Amniotic epithelial cell (primary cell): ENCODE measurements at regions not wholly inside any gene's neighbourhood (a gene's known extent, or its start where the extent isn't known, plus 50 kb on each side); places are given as distances from the start of the nearest gene placed in this dataset.
"Not testable (repeated sequence)": the region's sequence is repeated elsewhere in the genome, so short reads cannot be mapped to it uniquely, and the experiment has no call there.

Source experiments
- DNase-seq: peaks from one replicate; pipeline ENCODE4 v3.0.0-alpha.2; 2010; ENCODE audit warnings: low read depth

- no peak for DNase-seq
Measured at GRCh38 chr4:188287169-188287894, 148.1 kb downstream of the TRIML1 start.

- no peak for DNase-seq
Measured at GRCh38 chr4:188289531-188290125, 150.4 kb downstream of the TRIML1 start.

- no peak for DNase-seq
Measured at GRCh38 chr4:188295899-188296298, 156.7 kb downstream of the TRIML1 start.

GRCh38 chr4:188296331-188296730 is 157.1 kb downstream of the TRIML1 start:
- no peak for DNase-seq

- no peak for DNase-seq
Measured at GRCh38 chr4:188297873-188298272, 158.6 kb downstream of the TRIML1 start.

- DNase-seq = no peak
Measured at GRCh38 chr4:188299161-188299560, 159.9 kb downstream of the TRIML1 start.

GRCh38 chr4:188300385-188300784 is 161.1 kb downstream of the TRIML1 start:
- no peak for DNase-seq

GRCh38 chr4:188305690-188306089 is 166.4 kb downstream of the TRIML1 start:
- DNase-seq = no peak

GRCh38 chr4:188307591-188307990 is 168.3 kb downstream of the TRIML1 start:
- no peak for DNase-seq

- no peak for DNase-seq
Measured at GRCh38 chr4:188308142-188308541, 168.9 kb downstream of the TRIML1 start.

- no peak for DNase-seq
Measured at GRCh38 chr4:188316391-188316790, 177.2 kb downstream of the TRIML1 start.

- no peak for DNase-seq
Measured at GRCh38 chr4:188328966-188329365, 189.7 kb downstream of the TRIML1 start.

GRCh38 chr4:188329521-188329920 is 190.3 kb downstream of the TRIML1 start:
- no peak for DNase-seq

GRCh38 chr4:188332265-188332664 is 193.0 kb downstream of the TRIML1 start:
- no peak for DNase-seq

- DNase-seq = no peak
Measured at GRCh38 chr4:188336891-188337290, 197.7 kb downstream of the TRIML1 start.

- no peak for DNase-seq
Measured at GRCh38 chr4:188341428-188341827, 202.2 kb downstream of the TRIML1 start.

GRCh38 chr4:188346171-188346809 is 207.0 kb downstream of the TRIML1 start:
- no peak for DNase-seq

GRCh38 chr4:188347339-188347738 is 208.1 kb downstream of the TRIML1 start:
- DNase-seq = no peak

GRCh38 chr4:188349569-188349968 is 210.3 kb downstream of the TRIML1 start:
- not testable (repeated sequence) for DNase-seq

GRCh38 chr4:188363196-188363595 is 224.0 kb downstream of the TRIML1 start:
- DNase-seq = no peak

- DNase-seq = no peak
Measured at GRCh38 chr4:188370777-188371176, 231.5 kb downstream of the TRIML1 start.

GRCh38 chr4:188372058-188372457 is 232.8 kb downstream of the TRIML1 start:
- no peak for DNase-seq

GRCh38 chr4:188372829-188373228 is 233.6 kb downstream of the TRIML1 start:
- peak; percentile 10 for DNase-seq
